ENCODE measurements at regions not wholly inside any gene's neighbourhood (a gene's known extent, or its start where the extent isn't known, plus 50 kb on each side); places are given as distances from the start of the nearest gene placed in this dataset.

DNA sequence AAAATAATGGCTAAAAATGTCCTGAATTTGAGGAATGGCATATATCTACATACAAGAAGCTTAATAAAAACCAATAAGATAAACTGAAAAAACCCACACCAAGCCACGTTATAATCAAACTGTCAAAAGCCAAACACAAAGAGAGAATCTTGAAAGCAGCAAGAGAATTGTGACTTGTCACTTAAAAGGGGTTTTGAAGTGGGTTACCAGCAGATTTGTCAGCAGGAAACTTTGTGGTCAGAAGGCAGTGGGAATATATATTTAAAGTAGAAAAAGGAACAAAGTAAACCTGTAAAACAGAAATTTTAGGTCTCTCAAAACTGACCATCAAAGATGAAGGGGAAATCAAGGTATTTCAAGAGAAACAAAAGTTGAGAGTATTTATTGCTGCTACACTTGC lies 171.9 kb upstream of the CNTNAP5 start:
- TF ChIP-seq L3MBTL2 (conservative IDR thresholded peaks at IDR 0.05) = no peak
- no peak for TF ChIP-seq ZNF384 (IDR thresholded peaks at IDR 0.05)
- no peak for TF ChIP-seq BHLHE40 (IDR thresholded peaks at IDR 0.05; ENCODE audit: borderline replicate concordance)
- no peak for TF ChIP-seq FOXM1 (IDR thresholded peaks at IDR 0.05; ENCODE audit: borderline replicate concordance)
